SK-N-SH (cell line): ENCODE measurements at regions not wholly inside any gene's neighbourhood (a gene's known extent, or its start where the extent isn't known, plus 50 kb on each side); places are given as distances from the start of the nearest gene placed in this dataset.

Source experiments
- CTCF ChIA-PET: fragments of 300-600, 350-600 bp; formaldehyde crosslinking; extraction: SDS; loops from one replicate; lab custom pipeline; 2021; lab: Yijun Ruan, JAX
- POLR2A ChIA-PET: fragments of 350-600 bp; sonication (Branson Sonifier 250); formaldehyde crosslinking; extraction: SDS; loops from one replicate; lab custom pipeline; 2020; ENCODE audit warnings: antibody characterized with exemption, inconsistent platforms; lab: Yijun Ruan, JAX
- DNase-seq: peaks from one replicate; pipeline ENCODE4 v3.0.0; 2012
- H2AFZ ChIP-seq: fragments of 200-600 bp; sonication (generic); 2 replicates; pipeline ENCODE4 v1.8.1; 2016; ENCODE audit warnings: antibody characterized with exemption, mild to moderate bottlenecking, low read depth
- H3F3A ChIP-seq: fragments of 200-600 bp; sonication (generic); replicated peaks from 2 replicates; pipeline ENCODE3; 2016; ENCODE audit warnings: antibody characterized with exemption, mild to moderate bottlenecking; ENCODE audit not compliant: insufficient read depth
- H3K27ac ChIP-seq, 2 experiments: fragments of 200-500 bp in 1 of 2; fragments of 200-600 bp in 1 of 2; sonication (Bioruptor generic) in 1 of 2; sonication (generic), shearing (Covaris generic) in 1 of 2; 2 replicates each; pipeline versions ENCODE4 v1.5.1 to v1.6.1; 2014 to 2016; ENCODE audit warnings: low read depth in 2 of 2, inconsistent platforms in 1 of 2, low read length in 1 of 2, mild to moderate bottlenecking in 1 of 2, mixed read lengths in 1 of 2
- H3K27me3 ChIP-seq: fragments of 200-600 bp; sonication (generic), shearing (Covaris generic); 2 replicates; pipeline ENCODE4 v1.6.1; 2016; ENCODE audit warnings: mixed run types; ENCODE audit not compliant: insufficient read depth
- H3K36me3 ChIP-seq, 2 experiments: fragments of 200-500 bp in 1 of 2; fragments of 200-600 bp in 1 of 2; sonication (Bioruptor generic) in 1 of 2; sonication (generic) in 1 of 2; replicated peaks in 1 of 2; 2 replicates each; pipeline versions ENCODE3 to v1.5.1; 2014 to 2016; ENCODE audit warnings: low read length in 1 of 2, mild to moderate bottlenecking in 1 of 2; ENCODE audit not compliant: insufficient read depth in 2 of 2, control insufficient read depth in 1 of 2
- H3K4me1 ChIP-seq, 2 experiments: fragments of 200-500 bp in 1 of 2; fragments of 200-600 bp in 1 of 2; sonication (Bioruptor generic) in 1 of 2; sonication (generic), shearing (Covaris generic) in 1 of 2; 2 replicates each; pipeline versions ENCODE4 v1.5.1 to v1.6.1; 2014 to 2016; ENCODE audit warnings: low read depth in 1 of 2, low read length in 1 of 2, mixed run types in 1 of 2; ENCODE audit not compliant: insufficient read depth in 2 of 2, control insufficient read depth in 1 of 2
- H3K4me2 ChIP-seq: fragments of 200-600 bp; sonication (generic), shearing (Covaris generic); 2 replicates; pipeline ENCODE4 v1.6.1; 2017; ENCODE audit warnings: mixed run types
- H3K4me3 ChIP-seq, 2 experiments: fragments of 200-500 bp in 1 of 2; fragments of 200-600 bp in 1 of 2; sonication (Bioruptor generic) in 1 of 2; sonication (generic), shearing (Covaris generic) in 1 of 2; 2 replicates each; pipeline versions ENCODE4 v1.5.1 to v1.8.1; 2014 to 2016; ENCODE audit warnings: low read depth in 2 of 2, inconsistent platforms in 1 of 2, low read length in 1 of 2, mild to moderate bottlenecking in 1 of 2, mixed read lengths in 1 of 2, moderate library complexity in 1 of 2
- H3K79me2 ChIP-seq: fragments of 200-600 bp; sonication (generic); 2 replicates; pipeline ENCODE4 v1.8.1; 2017; ENCODE audit warnings: mild to moderate bottlenecking; ENCODE audit not compliant: insufficient read depth
- H3K9ac ChIP-seq: fragments of 200-600 bp; sonication (generic); 2 replicates; pipeline ENCODE4 v1.6.1; 2017; ENCODE audit warnings: mixed run types
- H3K9me2 ChIP-seq: fragments of 200-600 bp; sonication (generic); 2 replicates; pipeline ENCODE4 v1.6.1; 2017; ENCODE audit warnings: mixed run types
- H3K9me3 ChIP-seq: fragments of 200-600 bp; sonication (generic); 2 replicates; pipeline ENCODE4 v1.6.1; 2017; ENCODE audit warnings: mixed run types, mild to moderate bottlenecking, moderate library complexity
- H4K20me1 ChIP-seq: fragments of 200-600 bp; sonication (generic); 2 replicates; pipeline ENCODE4 v1.6.1; 2017; ENCODE audit warnings: mild to moderate bottlenecking, mixed run types; ENCODE audit not compliant: insufficient read depth
- CHD2 ChIP-seq: fragments of 150-350 bp; IDR thresholded peaks from 2 replicates; pipeline ENCODE4 v1.6.1; 2018; ENCODE audit warnings: low read length; ENCODE audit not compliant: partially characterized antibody
- EP300 ChIP-seq, 2 experiments: IDR thresholded peaks; 2 replicates each; pipeline versions ENCODE4 v1.4.0 to v1.6.1; 2012; ENCODE audit warnings: borderline replicate concordance in 1 of 2, low read depth in 1 of 2, low read length in 1 of 2
- EZH2phosphoT487 ChIP-seq: fragments of 200-600 bp; sonication (generic); IDR thresholded peaks from 2 replicates; pipeline ENCODE4 v1.6.1; 2017; ENCODE audit warnings: low read depth, mixed run types, mild to moderate bottlenecking, antibody characterized with exemption, moderate library complexity, borderline replicate concordance
- FOSL2 ChIP-seq: IDR thresholded peaks from 2 replicates; pipeline ENCODE4 v1.4.0; 2012; ENCODE audit warnings: low read depth, mild to moderate bottlenecking, moderate library complexity, borderline replicate concordance
- FOXM1 ChIP-seq: IDR thresholded peaks from 2 replicates; pipeline ENCODE4 v1.4.0; 2012; ENCODE audit warnings: low read depth, mild to moderate bottlenecking
- GABPA ChIP-seq: IDR thresholded peaks from 2 replicates; pipeline ENCODE4 v1.4.0; 2012; ENCODE audit warnings: low read depth, mild to moderate bottlenecking
- MAX ChIP-seq: IDR thresholded peaks from 2 replicates; pipeline ENCODE4 v1.4.0; 2012; ENCODE audit warnings: low read depth
- MXI1 ChIP-seq: IDR thresholded peaks from 2 replicates; pipeline ENCODE4 v1.6.1; 2012; ENCODE audit warnings: mild to moderate bottlenecking, low read depth, low read length, improper control_type of control experiment
- NRF1 ChIP-seq: IDR thresholded peaks from 2 replicates; pipeline ENCODE4 v1.6.1; 2012; ENCODE audit warnings: low read depth, mild to moderate bottlenecking, low read length
- RCOR1 ChIP-seq: fragments of 150-350 bp; IDR thresholded peaks from 2 replicates; pipeline ENCODE4 v1.6.1; 2017; ENCODE audit warnings: antibody characterized with exemption, low read length
- RXRA ChIP-seq: IDR thresholded peaks from 2 replicates; pipeline ENCODE4 v1.4.0; 2012; ENCODE audit warnings: low read depth, mild to moderate bottlenecking, borderline replicate concordance
- TAF1 ChIP-seq: IDR thresholded peaks from 2 replicates; pipeline ENCODE4 v1.6.1; 2012; ENCODE audit warnings: low read depth, mild to moderate bottlenecking, low read length, moderate library complexity, borderline replicate concordance
- TCF12 ChIP-seq: IDR thresholded peaks from 2 replicates; pipeline ENCODE4 v1.4.0; 2012
- TEAD4 ChIP-seq: IDR thresholded peaks from 2 replicates; pipeline ENCODE4 v1.4.0; 2012; ENCODE audit warnings: mild to moderate bottlenecking, borderline replicate concordance; ENCODE audit not compliant: insufficient read depth
- USF2 ChIP-seq: fragments of 150-350 bp; IDR thresholded peaks from 2 replicates; pipeline ENCODE4 v1.6.1; 2017; ENCODE audit warnings: antibody characterized with exemption, low read length, low read depth, borderline replicate concordance
- WGBS: methylation state at CpG from one replicate; pipeline ENCODE4 v1.1.6; 2017; ENCODE audit warnings: low lambda C conversion rate; 5-methylcytosine and 5-hydroxymethylcytosine counted together
- TF ChIP-seq, protein P1 (sequence below): IDR thresholded peaks from 2 replicates; pipeline ENCODE4; 2012
- TF ChIP-seq, protein P2 (sequence below): IDR thresholded peaks from 2 replicates; pipeline ENCODE4 v1.6.1; 2012; ENCODE audit warnings: mild to moderate bottlenecking, low read depth, low read length, moderate library complexity
- TF ChIP-seq, protein P3 (sequence below): fragments of 200-600 bp; sonication (generic); IDR thresholded peaks from 2 replicates; pipeline ENCODE4 v1.6.1; 2017; ENCODE audit warnings: antibody characterized with exemption, mild to moderate bottlenecking, moderate library complexity
- TF ChIP-seq, protein P4 (sequence below): IDR thresholded peaks from 2 replicates; pipeline ENCODE4 v1.4.0; 2012; ENCODE audit warnings: low read depth, borderline replicate concordance

GRCh38 chr13:34772881-34773280 is 169.2 kb upstream of the NBEA start:
- POLR2A ChIA-PET = no interaction called here
- no peaks in the 10 kb centered on the region for H3K9me2 ChIP-seq
- H3F3A ChIP-seq = no peaks in the 10 kb centered on the region
- H3K9me3 ChIP-seq = no peaks in the 10 kb centered on the region
- H4K20me1 ChIP-seq = no peaks in the 10 kb centered on the region
- no peaks in the 10 kb centered on the region for H3K79me2 ChIP-seq
- H2AFZ ChIP-seq = no peak overlapping the region
- CTCF ChIA-PET = no interaction called here
- DNase-seq = no peak
- TF ChIP-seq FOSL2 (no peak), EZH2phosphoT487 (no peak), TCF12 (no peak), EP300 (IDR thresholded peaks at IDR 0.05; ENCODE audit: borderline replicate concordance in 1 of 2, low read depth in 1 of 2, low read length in 1 of 2) (no peak), TAF1 (no peak), NRF1 (no peak), MAX (no peak)
- TF ChIP-seq, protein P1, sequence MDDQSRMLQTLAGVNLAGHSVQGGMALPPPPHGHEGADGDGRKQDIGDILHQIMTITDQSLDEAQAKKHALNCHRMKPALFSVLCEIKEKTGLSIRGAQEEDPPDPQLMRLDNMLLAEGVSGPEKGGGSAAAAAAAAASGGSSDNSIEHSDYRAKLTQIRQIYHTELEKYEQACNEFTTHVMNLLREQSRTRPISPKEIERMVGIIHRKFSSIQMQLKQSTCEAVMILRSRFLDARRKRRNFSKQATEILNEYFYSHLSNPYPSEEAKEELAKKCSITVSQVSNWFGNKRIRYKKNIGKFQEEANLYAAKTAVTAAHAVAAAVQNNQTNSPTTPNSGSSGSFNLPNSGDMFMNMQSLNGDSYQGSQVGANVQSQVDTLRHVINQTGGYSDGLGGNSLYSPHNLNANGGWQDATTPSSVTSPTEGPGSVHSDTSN = no peak
- 70% methylated on average over 3 of the region's 3 CpGs for WGBS
- no peak overlapping the region for H3K9ac ChIP-seq
- no peak overlapping the region for H3K27ac ChIP-seq
- H3K4me1 ChIP-seq = no peaks in the 10 kb centered on the region; a peak in 1 of 4 replicates
- no peak overlapping the region for H3K4me3 ChIP-seq
- no peaks in the 10 kb centered on the region for H3K27me3 ChIP-seq
- no peaks in the 10 kb centered on the region for H3K36me3 ChIP-seq
- H3K4me2 ChIP-seq = no peak overlapping the region

DNA sequence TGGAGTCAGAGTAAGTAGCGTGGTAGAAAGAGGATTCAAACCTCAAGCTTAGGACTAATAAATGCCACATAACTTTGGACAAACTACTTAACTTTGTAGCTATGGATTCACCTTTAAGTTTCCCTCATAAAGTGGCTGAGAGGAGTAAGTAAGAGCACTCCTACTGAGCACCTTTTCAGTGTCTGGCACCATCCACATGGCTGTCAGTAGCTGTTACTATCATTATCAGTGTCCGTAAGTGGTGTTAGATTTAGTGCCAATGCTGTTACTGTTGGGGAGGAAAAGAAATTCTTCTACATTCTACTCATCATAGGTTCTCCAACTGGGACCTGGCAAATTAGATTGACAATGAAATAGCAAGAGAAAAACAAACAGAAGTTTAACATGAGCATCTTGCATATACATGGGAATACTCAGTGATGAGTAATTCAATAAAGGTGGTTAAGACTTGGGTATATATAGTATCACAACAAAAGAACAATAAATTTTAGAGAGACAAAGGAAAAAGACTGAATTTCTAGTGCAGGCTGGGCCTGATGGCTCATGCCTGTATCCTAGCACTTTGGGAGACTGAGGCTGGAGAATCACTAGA is 165.6 kb upstream of the NBEA start:
- Histone ChIP-seq H4K20me1 (no peaks in the 10 kb centered on the region), H3K36me3 (no peaks in the 10 kb centered on the region), H3K4me3 (no peak overlapping the region), H3K4me2 (no peak overlapping the region), H3F3A (no peaks in the 10 kb centered on the region), H3K27ac (no peak overlapping the region; a peak in 1 of 4 replicates), H3K27me3 (no peaks in the 10 kb centered on the region), H2AFZ (no peak overlapping the region), H3K4me1 (no peaks in the 10 kb centered on the region; a peak in 1 of 4 replicates), H3K9me3 (no peaks in the 10 kb centered on the region), H3K9ac (no peak overlapping the region), H3K9me2 (no peaks in the 10 kb centered on the region), H3K79me2 (no peaks in the 10 kb centered on the region)
- TF ChIP-seq GABPA (no peak), FOXM1 (no peak), CHD2 (no peak), EP300 (IDR thresholded peaks at IDR 0.05; ENCODE audit: borderline replicate concordance in 1 of 2, low read depth in 1 of 2, low read length in 1 of 2) (no peak), TCF12 (no peak), MXI1 (no peak), RCOR1 (no peak), FOSL2 (no peak), USF2 (no peak), TAF1 (no peak), TEAD4 (no peak), RXRA (no peak)
- TF ChIP-seq, protein P2, sequence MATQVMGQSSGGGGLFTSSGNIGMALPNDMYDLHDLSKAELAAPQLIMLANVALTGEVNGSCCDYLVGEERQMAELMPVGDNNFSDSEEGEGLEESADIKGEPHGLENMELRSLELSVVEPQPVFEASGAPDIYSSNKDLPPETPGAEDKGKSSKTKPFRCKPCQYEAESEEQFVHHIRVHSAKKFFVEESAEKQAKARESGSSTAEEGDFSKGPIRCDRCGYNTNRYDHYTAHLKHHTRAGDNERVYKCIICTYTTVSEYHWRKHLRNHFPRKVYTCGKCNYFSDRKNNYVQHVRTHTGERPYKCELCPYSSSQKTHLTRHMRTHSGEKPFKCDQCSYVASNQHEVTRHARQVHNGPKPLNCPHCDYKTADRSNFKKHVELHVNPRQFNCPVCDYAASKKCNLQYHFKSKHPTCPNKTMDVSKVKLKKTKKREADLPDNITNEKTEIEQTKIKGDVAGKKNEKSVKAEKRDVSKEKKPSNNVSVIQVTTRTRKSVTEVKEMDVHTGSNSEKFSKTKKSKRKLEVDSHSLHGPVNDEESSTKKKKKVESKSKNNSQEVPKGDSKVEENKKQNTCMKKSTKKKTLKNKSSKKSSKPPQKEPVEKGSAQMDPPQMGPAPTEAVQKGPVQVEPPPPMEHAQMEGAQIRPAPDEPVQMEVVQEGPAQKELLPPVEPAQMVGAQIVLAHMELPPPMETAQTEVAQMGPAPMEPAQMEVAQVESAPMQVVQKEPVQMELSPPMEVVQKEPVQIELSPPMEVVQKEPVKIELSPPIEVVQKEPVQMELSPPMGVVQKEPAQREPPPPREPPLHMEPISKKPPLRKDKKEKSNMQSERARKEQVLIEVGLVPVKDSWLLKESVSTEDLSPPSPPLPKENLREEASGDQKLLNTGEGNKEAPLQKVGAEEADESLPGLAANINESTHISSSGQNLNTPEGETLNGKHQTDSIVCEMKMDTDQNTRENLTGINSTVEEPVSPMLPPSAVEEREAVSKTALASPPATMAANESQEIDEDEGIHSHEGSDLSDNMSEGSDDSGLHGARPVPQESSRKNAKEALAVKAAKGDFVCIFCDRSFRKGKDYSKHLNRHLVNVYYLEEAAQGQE = no peak
- TF ChIP-seq, protein P3, sequence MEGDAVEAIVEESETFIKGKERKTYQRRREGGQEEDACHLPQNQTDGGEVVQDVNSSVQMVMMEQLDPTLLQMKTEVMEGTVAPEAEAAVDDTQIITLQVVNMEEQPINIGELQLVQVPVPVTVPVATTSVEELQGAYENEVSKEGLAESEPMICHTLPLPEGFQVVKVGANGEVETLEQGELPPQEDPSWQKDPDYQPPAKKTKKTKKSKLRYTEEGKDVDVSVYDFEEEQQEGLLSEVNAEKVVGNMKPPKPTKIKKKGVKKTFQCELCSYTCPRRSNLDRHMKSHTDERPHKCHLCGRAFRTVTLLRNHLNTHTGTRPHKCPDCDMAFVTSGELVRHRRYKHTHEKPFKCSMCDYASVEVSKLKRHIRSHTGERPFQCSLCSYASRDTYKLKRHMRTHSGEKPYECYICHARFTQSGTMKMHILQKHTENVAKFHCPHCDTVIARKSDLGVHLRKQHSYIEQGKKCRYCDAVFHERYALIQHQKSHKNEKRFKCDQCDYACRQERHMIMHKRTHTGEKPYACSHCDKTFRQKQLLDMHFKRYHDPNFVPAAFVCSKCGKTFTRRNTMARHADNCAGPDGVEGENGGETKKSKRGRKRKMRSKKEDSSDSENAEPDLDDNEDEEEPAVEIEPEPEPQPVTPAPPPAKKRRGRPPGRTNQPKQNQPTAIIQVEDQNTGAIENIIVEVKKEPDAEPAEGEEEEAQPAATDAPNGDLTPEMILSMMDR = no peak
- TF ChIP-seq, protein P4, sequence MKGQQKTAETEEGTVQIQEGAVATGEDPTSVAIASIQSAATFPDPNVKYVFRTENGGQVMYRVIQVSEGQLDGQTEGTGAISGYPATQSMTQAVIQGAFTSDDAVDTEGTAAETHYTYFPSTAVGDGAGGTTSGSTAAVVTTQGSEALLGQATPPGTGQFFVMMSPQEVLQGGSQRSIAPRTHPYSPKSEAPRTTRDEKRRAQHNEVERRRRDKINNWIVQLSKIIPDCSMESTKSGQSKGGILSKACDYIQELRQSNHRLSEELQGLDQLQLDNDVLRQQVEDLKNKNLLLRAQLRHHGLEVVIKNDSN = no peak
- POLR2A ChIA-PET = no interaction called here
- 92% methylated on average over 2 of the region's 2 CpGs for WGBS
- CTCF ChIA-PET = no interaction called here
- no peak for DNase-seq
